COR-L47 (cell line): ENCODE measurements at regions not wholly inside any gene's neighbourhood (a gene's known extent, or its start where the extent isn't known, plus 50 kb on each side); places are given as distances from the start of the nearest gene placed in this dataset.

Experiments used
- DNase-seq: peaks from one replicate; lab custom pipeline; 2025; lab: John Stamatoyannopoulos, UW

- DNase-seq = no peak
These were observed 69.1 kb upstream of the TOP1 start for GRCh38 chr20:40959325-40960092.

GRCh38 chr20:40960101-40960500 is 68.5 kb upstream of the TOP1 start:
- DNase-seq = no peak

- no peak for DNase-seq
These were observed 68.1 kb upstream of the TOP1 start for GRCh38 chr20:40960521-40960956.

- no peak for DNase-seq
These were observed 67.4 kb upstream of the TOP1 start for GRCh38 chr20:40961176-40961575.

GRCh38 chr20:40961686-40962640 is 66.7 kb upstream of the TOP1 start:
- DNase-seq = no peak

GRCh38 chr20:40962733-40963504 is 65.7 kb upstream of the TOP1 start:
- DNase-seq = peak; percentile 40

- DNase-seq = no peak
These were observed 65.1 kb upstream of the TOP1 start for GRCh38 chr20:40963505-40963845.

GRCh38 chr20:40965671-40966070 is 63.0 kb upstream of the TOP1 start:
- DNase-seq = no peak

- DNase-seq = no peak
These were observed 62.5 kb upstream of the TOP1 start for GRCh38 chr20:40966103-40966502.

- no peak for DNase-seq
These were observed 62.0 kb upstream of the TOP1 start for GRCh38 chr20:40966516-40967185.

- no peak for DNase-seq
These were observed 60.9 kb upstream of the TOP1 start for GRCh38 chr20:40967700-40968099.

- DNase-seq = peak; percentile 40
These were observed 59.6 kb upstream of the TOP1 start for GRCh38 chr20:40968816-40969562.

- no peak for DNase-seq
These were observed 58.4 kb upstream of the TOP1 start for GRCh38 chr20:40970218-40970617.

GRCh38 chr20:40977218-40977617 is 51.4 kb upstream of the TOP1 start:
- DNase-seq = no peak

GRCh38 chr20:40978761-40979160 is 49.9 kb upstream of the TOP1 start:
- DNase-seq = no peak
